ENCODE measurements at regions not wholly inside any gene's neighbourhood (a gene's known extent, or its start where the extent isn't known, plus 50 kb on each side); places are given as distances from the start of the nearest gene placed in this dataset.

DNA sequence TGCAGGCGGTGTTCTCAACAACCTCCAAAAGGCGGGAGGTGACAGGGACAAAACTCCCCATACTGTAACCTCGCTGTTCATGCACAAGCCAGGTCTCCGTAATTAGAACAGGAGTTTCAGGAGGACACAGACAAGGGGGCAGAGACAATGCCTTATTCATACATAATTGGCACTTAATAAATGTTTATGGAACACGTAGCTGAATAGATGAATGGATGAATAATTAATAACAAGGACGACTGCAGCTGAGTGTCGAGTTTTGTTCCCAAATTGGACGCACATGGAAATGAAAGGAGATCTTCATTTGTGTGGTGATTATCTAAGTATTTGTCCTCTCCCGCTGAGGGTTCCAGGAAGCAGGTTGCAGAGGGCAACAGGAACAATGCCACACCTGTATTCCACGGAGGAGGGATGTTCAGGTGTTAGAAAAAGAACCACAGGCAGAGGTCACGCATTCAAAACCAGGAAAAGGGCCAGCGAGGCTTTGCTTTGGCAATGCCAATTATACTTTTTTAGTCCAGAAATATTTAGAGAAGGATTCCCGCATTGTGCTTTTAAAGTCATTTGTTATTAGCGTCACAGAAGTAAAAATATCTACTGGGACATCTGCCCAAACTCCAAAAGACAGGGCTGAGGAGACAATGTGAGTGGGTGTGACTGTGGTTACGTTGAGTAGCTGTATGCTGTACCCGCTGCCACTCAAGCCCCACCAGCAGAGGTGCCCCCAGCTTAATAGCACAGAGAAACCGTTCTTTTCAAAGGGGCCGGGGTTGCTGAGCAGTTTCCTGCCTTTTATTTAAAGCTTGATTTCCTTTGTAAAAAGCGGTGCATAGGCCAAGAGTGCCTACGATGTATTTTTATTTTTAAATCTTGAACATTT is 123.3 kb downstream of the PXDC1 start:
- intact Hi-C loops (cut with DNase I) = no loop called here
- DNase-seq (no peak), ATAC-seq (peak in 1 of 4 donors; percentile 32)
- Histone ChIP-seq H3K4me1 (no peaks in the 10 kb centered on the region), H3K27me3 (no peaks in the 10 kb centered on the region), H3K9me3 (no peaks in the 10 kb centered on the region), H3K36me3 (no peaks in the 10 kb centered on the region), H3K27ac (no peak overlapping the region), H3K4me3 (no peak overlapping the region)
- TF ChIP-seq POLR2A (IDR thresholded peaks at IDR 0.05) = no peak
- TF ChIP-seq, protein P1, sequence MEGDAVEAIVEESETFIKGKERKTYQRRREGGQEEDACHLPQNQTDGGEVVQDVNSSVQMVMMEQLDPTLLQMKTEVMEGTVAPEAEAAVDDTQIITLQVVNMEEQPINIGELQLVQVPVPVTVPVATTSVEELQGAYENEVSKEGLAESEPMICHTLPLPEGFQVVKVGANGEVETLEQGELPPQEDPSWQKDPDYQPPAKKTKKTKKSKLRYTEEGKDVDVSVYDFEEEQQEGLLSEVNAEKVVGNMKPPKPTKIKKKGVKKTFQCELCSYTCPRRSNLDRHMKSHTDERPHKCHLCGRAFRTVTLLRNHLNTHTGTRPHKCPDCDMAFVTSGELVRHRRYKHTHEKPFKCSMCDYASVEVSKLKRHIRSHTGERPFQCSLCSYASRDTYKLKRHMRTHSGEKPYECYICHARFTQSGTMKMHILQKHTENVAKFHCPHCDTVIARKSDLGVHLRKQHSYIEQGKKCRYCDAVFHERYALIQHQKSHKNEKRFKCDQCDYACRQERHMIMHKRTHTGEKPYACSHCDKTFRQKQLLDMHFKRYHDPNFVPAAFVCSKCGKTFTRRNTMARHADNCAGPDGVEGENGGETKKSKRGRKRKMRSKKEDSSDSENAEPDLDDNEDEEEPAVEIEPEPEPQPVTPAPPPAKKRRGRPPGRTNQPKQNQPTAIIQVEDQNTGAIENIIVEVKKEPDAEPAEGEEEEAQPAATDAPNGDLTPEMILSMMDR (IDR thresholded peaks at IDR 0.05) = no peak
- 40% methylated on average over 20 of the region's 20 CpGs for WGBS (ENCODE audit: insufficient coverage, low coverage, low lambda C conversion rate, missing lambda C conversion rate)

DNA sequence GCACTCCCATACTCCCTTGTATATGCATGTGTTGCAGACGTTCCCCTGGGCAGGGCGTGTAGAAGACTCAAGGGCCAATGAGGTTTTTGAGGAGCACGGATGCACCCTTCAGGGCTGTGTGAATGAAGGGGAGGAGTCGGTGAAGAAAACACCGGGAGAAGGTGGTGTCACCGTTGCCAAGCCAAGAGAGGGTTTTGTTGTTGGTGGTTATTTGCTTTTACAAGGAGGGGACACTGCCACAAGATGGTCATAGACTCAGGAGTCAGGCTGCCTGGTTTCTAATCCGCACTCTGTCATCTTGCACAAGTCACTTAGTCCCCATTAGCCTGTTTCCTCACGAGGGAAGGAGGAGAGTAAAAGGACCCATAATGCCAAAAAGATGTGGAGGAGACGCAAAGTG is 124.0 kb downstream of the PXDC1 start:
- no peak for ATAC-seq
- 48% methylated on average over 7 of the region's 9 CpGs for WGBS (ENCODE audit: insufficient coverage, low coverage, low lambda C conversion rate, missing lambda C conversion rate)
- no peak overlapping the region for H3K4me3 ChIP-seq
- no peaks in the 10 kb centered on the region for H3K9me3 ChIP-seq
- intact Hi-C loops (cut with DNase I) = no loop called here
- no peak overlapping the region for H3K27ac ChIP-seq
- DNase-seq = no peak
- no peak for TF ChIP-seq POLR2A (IDR thresholded peaks at IDR 0.05)
- TF ChIP-seq, protein P1 (IDR thresholded peaks at IDR 0.05) = no peak
- no peaks in the 10 kb centered on the region for H3K4me1 ChIP-seq
- no peaks in the 10 kb centered on the region for H3K36me3 ChIP-seq
- H3K27me3 ChIP-seq = no peaks in the 10 kb centered on the region

DNA sequence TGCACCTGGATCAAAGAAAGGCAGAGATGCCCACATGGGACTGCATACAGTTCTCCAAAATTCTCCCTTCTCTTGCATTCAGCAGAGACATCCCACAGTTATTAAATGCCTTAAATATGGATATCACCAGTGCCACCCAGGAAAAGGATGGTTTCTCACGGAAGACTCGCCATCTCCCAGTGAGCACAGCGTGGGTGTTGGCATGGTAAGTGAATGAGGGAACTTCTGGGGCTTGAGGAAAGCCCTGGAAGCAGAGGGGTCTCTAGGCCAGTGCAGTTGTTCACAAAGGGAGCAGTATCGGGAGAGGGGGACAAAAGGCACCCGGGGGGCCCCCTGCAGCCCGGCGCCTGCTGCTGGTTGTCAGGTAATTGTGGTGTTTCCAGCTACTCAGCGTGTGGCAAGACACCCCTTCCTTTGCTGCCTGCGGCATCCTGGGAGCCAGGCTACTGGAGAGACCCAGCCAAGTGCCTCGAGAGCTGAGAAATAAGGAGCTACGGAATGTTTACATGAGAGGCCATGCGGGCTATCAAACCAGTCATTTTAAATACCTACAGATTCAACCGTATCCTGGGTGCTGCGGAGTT is 125.4 kb downstream of the PXDC1 start:
- H3K36me3 ChIP-seq = no peaks in the 10 kb centered on the region
- TF ChIP-seq POLR2A (IDR thresholded peaks at IDR 0.05) = no peak
- TF ChIP-seq, protein P1 (IDR thresholded peaks at IDR 0.05) = no peak
- H3K27me3 ChIP-seq = no peaks in the 10 kb centered on the region
- H3K9me3 ChIP-seq = no peaks in the 10 kb centered on the region
- ATAC-seq (no peak), DNase-seq (no peak)
- 32% methylated on average over 8 of the region's 14 CpGs for WGBS (ENCODE audit: insufficient coverage, low coverage, low lambda C conversion rate, missing lambda C conversion rate)
- intact Hi-C loops (cut with DNase I) = no loop called here
- no peak overlapping the region for H3K27ac ChIP-seq
- no peak overlapping the region for H3K4me3 ChIP-seq
- H3K4me1 ChIP-seq = no peaks in the 10 kb centered on the region

DNA sequence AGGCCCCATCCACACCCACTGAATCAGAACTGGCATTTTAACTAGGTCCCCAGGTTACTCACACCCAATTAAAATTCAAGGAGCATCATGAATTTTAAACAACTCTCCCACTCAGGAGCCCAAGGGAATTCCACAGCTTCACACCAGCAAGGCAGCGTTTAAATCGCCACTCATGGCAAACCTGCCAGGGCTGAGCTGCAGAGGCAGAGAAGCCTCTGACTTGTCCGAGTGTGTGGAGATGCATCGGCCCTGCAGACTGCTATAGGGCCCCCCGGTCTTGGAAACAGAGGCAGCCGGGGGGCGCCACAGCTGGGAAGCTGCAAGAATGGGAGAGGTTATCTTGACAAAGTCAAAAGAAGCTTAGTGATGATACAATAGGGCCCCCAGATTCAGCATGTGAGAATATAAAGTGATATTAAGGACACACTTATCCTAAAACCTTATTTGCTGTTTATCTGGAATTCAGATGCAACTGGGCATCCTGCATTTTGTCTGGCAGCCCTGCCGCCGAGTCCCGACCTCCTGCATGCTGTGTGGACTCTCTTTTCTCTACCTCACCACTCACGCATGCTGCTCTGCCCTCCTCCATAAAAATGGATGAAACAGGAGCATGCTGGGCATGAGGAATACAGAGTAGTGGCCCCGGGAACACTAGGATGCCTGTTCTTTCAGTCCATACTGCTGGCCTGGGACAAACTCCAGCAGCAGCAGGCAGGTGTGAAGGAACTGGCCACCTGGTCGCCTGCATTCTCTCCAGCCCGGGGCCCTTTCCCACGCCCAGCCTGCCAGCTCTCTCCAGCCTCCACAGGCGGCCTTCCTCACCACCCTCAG is 126.1 kb downstream of the PXDC1 start:
- Histone ChIP-seq H3K9me3 (no peaks in the 10 kb centered on the region), H3K27me3 (no peaks in the 10 kb centered on the region), H3K4me3 (no peak overlapping the region), H3K27ac (no peak overlapping the region), H3K36me3 (no peaks in the 10 kb centered on the region), H3K4me1 (no peaks in the 10 kb centered on the region)
- 44% methylated on average over 11 of the region's 16 CpGs for WGBS (ENCODE audit: insufficient coverage, low coverage, low lambda C conversion rate, missing lambda C conversion rate)
- no peak for TF ChIP-seq POLR2A (IDR thresholded peaks at IDR 0.05)
- TF ChIP-seq, protein P1 (IDR thresholded peaks at IDR 0.05) = no peak
- DNase-seq (no peak), ATAC-seq (no peak)
- intact Hi-C loops (cut with DNase I) = no loop called here
